ENCODE measurements at regions not wholly inside any gene's neighbourhood (a gene's known extent, or its start where the extent isn't known, plus 50 kb on each side); places are given as distances from the start of the nearest gene placed in this dataset.

- Histone ChIP-seq H3K36me3 (no peaks in the 10 kb centered on the region), H3K9me3 (peaks cover 0 to 15% (median 0%) of the 10 kb centered on the region in 4 donors), H3K4me3 (no peak overlapping the region), H3K27ac (no peak overlapping the region), H3K4me1 (no peaks in the 10 kb centered on the region), H3K27me3 (no peaks in the 10 kb centered on the region)
- intact Hi-C loops (cut with DNase I), result no loop called here
- no peak for DNase-seq
- TF ChIP-seq CTCF (IDR thresholded peaks at IDR 0.05), result no peak
Observed at GRCh38 chr16:35440875-35441274, 1981.5 kb downstream of the TP53TG3F start.

GRCh38 chr16:35447010-35447558 lies 1987.7 kb downstream of the TP53TG3F start:
- Histone ChIP-seq H3K4me1 (no peaks in the 10 kb centered on the region), H3K27me3 (no peaks in the 10 kb centered on the region), H3K27ac (no peak overlapping the region), H3K4me3 (no peak overlapping the region), H3K9me3 (peaks cover 2 to 21% (median 9%) of the 10 kb centered on the region in 4 donors), H3K36me3 (no peaks in the 10 kb centered on the region)
- intact Hi-C loops (cut with DNase I), result no loop called here
- TF ChIP-seq EP300 (IDR thresholded peaks at IDR 0.05) (no peak), CTCF (IDR thresholded peaks at IDR 0.05) (no peak), POLR2AphosphoS5 (IDR thresholded peaks at IDR 0.05) (no peak), POLR2A (IDR thresholded peaks at IDR 0.05) (no peak)
- 33 to 37% methylated on average over 3 of the region's 3 CpGs for WGBS, 2 donors
- DNase-seq, result no peak

GRCh38 chr16:35449663-35450062 lies 1990.3 kb downstream of the TP53TG3F start:
- intact Hi-C loops (cut with DNase I), result no loop called here
- H3K4me1 ChIP-seq, result no peaks in the 10 kb centered on the region
- TF ChIP-seq POLR2AphosphoS5 (IDR thresholded peaks at IDR 0.05) (no peak), CTCF (IDR thresholded peaks at IDR 0.05) (no peak), EP300 (IDR thresholded peaks at IDR 0.05) (no peak), POLR2A (IDR thresholded peaks at IDR 0.05) (no peak)
- no peak overlapping the region for H3K27ac ChIP-seq
- no peaks in the 10 kb centered on the region for H3K27me3 ChIP-seq
- H3K4me3 ChIP-seq, result no peak overlapping the region
- 66 to 77% methylated on average over 2 of the region's 2 CpGs for WGBS, 2 donors
- peaks cover 2 to 32% (median 9%) of the 10 kb centered on the region in 4 donors for H3K9me3 ChIP-seq
- no peak for DNase-seq
- no peaks in the 10 kb centered on the region for H3K36me3 ChIP-seq

- DNase-seq, result no peak
- no peak overlapping the region for H3K27ac ChIP-seq
- no peaks in the 10 kb centered on the region for H3K4me1 ChIP-seq
- 73 to 87% methylated on average over 2 of the region's 2 CpGs for WGBS, 2 donors
- intact Hi-C loops (cut with DNase I), result no loop called here
- peaks cover 2 to 32% (median 9%) of the 10 kb centered on the region in 4 donors for H3K9me3 ChIP-seq
- TF ChIP-seq POLR2A (IDR thresholded peaks at IDR 0.05) (no peak), POLR2AphosphoS5 (IDR thresholded peaks at IDR 0.05) (no peak), CTCF (IDR thresholded peaks at IDR 0.05) (no peak), EP300 (IDR thresholded peaks at IDR 0.05) (no peak)
- H3K27me3 ChIP-seq, result no peaks in the 10 kb centered on the region
- H3K36me3 ChIP-seq, result no peaks in the 10 kb centered on the region
- no peak overlapping the region for H3K4me3 ChIP-seq
Observed at GRCh38 chr16:35450648-35451047, 1991.2 kb downstream of the TP53TG3F start.

GRCh38 chr16:35452471-35452870 lies 1993.1 kb downstream of the TP53TG3F start:
- Histone ChIP-seq H3K4me1 (no peaks in the 10 kb centered on the region), H3K4me3 (no peak overlapping the region), H3K9me3 (peaks cover 2 to 34% (median 5%) of the 10 kb centered on the region in 4 donors), H3K36me3 (no peaks in the 10 kb centered on the region), H3K27ac (no peak overlapping the region), H3K27me3 (no peaks in the 10 kb centered on the region)
- DNase-seq, result no peak
- 78 to 81% methylated on average over 13 of the region's 13 CpGs for WGBS, 2 donors
- TF ChIP-seq POLR2AphosphoS5 (IDR thresholded peaks at IDR 0.05) (no peak), EP300 (IDR thresholded peaks at IDR 0.05) (no peak), POLR2A (IDR thresholded peaks at IDR 0.05) (no peak), CTCF (IDR thresholded peaks at IDR 0.05) (no peak)
- intact Hi-C loops (cut with DNase I), result no loop called here

All from sigmoid colon (tissue), 6 donors.